Neutrophil (primary cell): ENCODE measurements at regions not wholly inside any gene's neighbourhood (a gene's known extent, or its start where the extent isn't known, plus 50 kb on each side); places are given as distances from the start of the nearest gene placed in this dataset.

ENCODE experiments used
- H3K27ac ChIP-seq: fragments of 200-600 bp; sonication (generic); 2 replicates; pipeline ENCODE4 v1.5.1; 2016; ENCODE audit warnings: mild to moderate bottlenecking, moderate library complexity
- H3K27me3 ChIP-seq: fragments of 200-600 bp; sonication (generic); 2 replicates; pipeline ENCODE4 v1.6.0; 2016; ENCODE audit warnings: mild to moderate bottlenecking
- H3K36me3 ChIP-seq: fragments of 200-600 bp; sonication (generic); 2 replicates; pipeline ENCODE4 v1.5.1; 2017
- H3K4me1 ChIP-seq, 2 experiments: fragments of 200-600 bp in 1 of 2; sonication (generic) in 1 of 2; 1 replicate in 1 of 2; 2 replicates in 1 of 2; pipeline versions ENCODE4 v1.5.1 to v1.6.1; 2013 to 2016; ENCODE audit warnings: low read depth in 1 of 2, low read length in 1 of 2, mild to moderate bottlenecking in 1 of 2, moderate library complexity in 1 of 2; ENCODE audit not compliant: control insufficient read depth in 1 of 2, insufficient read depth in 1 of 2
- H3K4me3 ChIP-seq, 2 experiments: fragments of 200-600 bp in 1 of 2; sonication (generic) in 1 of 2; 1 replicate in 1 of 2; 2 replicates in 1 of 2; pipeline ENCODE4 v1.5.1; 2013 to 2016; ENCODE audit warnings: low read depth in 1 of 2, low read length in 1 of 2, mild to moderate bottlenecking in 1 of 2, moderate library complexity in 1 of 2
- H3K9me3 ChIP-seq: fragments of 200-600 bp; sonication (generic); 2 replicates; pipeline ENCODE4 v1.5.1; 2016
- TF ChIP-seq, protein P1 (sequence below): fragments of 200-600 bp; sonication (generic); IDR thresholded peaks from 2 replicates; pipeline ENCODE4 v1.5.1; 2016; ENCODE audit warnings: antibody characterized with exemption

DNA sequence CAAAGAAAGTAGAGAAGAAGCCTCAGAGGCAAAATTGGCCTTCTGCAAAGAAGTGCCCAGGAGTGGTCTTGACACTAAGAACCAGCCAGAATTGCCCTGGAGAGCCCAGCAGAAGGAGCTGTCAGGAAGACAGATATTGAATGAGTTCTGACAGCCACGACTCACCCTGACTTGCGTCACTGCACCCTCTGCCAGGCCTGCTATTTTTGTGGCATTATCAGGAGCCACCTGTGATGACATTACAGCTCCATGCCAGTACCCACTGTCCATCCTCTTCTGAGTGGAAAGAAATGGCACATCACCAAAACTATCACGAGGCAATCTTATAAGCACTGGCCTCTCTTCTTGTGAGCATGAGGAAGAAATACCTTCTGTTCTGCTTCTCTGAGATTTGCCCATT, 67.7 kb downstream of the SMIM20 start:
- Histone ChIP-seq H3K4me3 (no peak overlapping the region), H3K4me1 (no peaks in the 10 kb centered on the region), H3K27ac (no peak overlapping the region), H3K27me3 (no peaks in the 10 kb centered on the region), H3K9me3 (no peaks in the 10 kb centered on the region), H3K36me3 (no peaks in the 10 kb centered on the region)
- TF ChIP-seq, protein P1, sequence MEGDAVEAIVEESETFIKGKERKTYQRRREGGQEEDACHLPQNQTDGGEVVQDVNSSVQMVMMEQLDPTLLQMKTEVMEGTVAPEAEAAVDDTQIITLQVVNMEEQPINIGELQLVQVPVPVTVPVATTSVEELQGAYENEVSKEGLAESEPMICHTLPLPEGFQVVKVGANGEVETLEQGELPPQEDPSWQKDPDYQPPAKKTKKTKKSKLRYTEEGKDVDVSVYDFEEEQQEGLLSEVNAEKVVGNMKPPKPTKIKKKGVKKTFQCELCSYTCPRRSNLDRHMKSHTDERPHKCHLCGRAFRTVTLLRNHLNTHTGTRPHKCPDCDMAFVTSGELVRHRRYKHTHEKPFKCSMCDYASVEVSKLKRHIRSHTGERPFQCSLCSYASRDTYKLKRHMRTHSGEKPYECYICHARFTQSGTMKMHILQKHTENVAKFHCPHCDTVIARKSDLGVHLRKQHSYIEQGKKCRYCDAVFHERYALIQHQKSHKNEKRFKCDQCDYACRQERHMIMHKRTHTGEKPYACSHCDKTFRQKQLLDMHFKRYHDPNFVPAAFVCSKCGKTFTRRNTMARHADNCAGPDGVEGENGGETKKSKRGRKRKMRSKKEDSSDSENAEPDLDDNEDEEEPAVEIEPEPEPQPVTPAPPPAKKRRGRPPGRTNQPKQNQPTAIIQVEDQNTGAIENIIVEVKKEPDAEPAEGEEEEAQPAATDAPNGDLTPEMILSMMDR: no peak

DNA sequence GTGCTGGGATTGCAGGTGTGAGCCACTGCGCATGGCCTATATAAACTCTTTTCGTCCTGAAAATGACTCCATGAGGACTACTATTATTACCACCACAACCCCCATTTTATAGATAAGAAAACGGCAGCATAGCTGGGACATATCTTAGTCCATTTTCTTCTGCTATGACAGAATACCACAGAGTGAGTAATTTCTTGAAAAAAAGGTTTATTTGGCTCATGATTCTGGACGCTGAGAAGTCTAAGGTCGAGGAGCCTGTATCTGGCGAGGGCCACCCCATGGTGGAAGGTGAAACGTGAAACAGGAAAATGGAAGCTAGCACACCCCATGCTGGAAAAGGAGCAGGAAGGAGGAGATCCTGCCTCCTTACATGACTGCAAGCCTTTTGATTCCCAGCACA, 68.9 kb downstream of the SMIM20 start:
- TF ChIP-seq, protein P1: no peak
- Histone ChIP-seq H3K27me3 (no peaks in the 10 kb centered on the region), H3K36me3 (no peaks in the 10 kb centered on the region), H3K4me3 (no peak overlapping the region), H3K27ac (no peak overlapping the region), H3K4me1 (peaks cover 0 to under 1% of the 10 kb centered on the region in 2 experiments), H3K9me3 (no peaks in the 10 kb centered on the region)

DNA sequence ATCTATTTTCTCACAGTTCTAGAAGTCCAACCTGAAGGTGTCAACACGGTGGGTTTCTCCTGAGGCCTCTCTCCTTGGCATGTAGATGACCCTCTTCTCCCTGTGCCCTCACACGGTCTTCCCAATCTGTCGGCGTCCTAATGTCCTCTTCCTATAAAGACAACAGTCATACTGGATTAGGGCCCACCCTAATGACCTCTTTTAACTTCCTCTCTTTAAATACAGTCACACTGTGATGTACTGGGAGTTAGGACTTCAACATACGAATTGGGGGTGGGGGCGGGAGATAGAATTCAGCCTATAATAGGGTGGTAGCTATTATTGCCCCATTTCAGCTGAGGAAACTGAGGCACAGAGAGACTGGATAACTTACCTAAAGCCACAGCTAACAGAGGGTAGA, 70.2 kb downstream of the SMIM20 start:
- H3K36me3 ChIP-seq: no peaks in the 10 kb centered on the region
- no peak overlapping the region for H3K27ac ChIP-seq
- H3K4me3 ChIP-seq: no peak overlapping the region
- H3K9me3 ChIP-seq: no peaks in the 10 kb centered on the region
- no peaks in the 10 kb centered on the region for H3K27me3 ChIP-seq
- H3K4me1 ChIP-seq: peaks cover 0 to 5% of the 10 kb centered on the region in 2 experiments
- TF ChIP-seq, protein P1: no peak

DNA sequence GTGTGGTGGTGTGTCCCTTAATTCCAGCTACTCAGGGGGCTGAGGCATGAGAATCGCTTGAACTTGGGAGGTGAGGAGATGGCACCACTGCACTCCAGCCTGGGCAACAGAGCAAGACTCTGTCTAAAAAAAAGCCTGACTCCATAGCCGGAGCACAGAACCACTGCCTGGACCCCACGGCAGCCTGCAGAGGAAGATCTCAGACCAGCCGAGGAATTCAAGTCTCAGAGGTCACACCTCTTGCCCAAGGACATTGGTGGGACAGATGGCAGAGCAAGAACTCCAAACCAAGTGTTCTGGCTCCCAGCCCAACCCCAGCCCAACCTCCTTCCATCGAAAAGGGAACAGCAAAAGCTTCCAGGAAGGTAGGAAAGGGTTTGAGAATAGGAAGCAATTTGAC, 70.8 kb downstream of the SMIM20 start:
- H3K4me1 ChIP-seq: peaks cover 0 to 5% of the 10 kb centered on the region in 2 experiments
- H3K27me3 ChIP-seq: peaks cover 2% of the 10 kb centered on the region
- TF ChIP-seq, protein P1: no peak
- no peaks in the 10 kb centered on the region for H3K9me3 ChIP-seq
- H3K36me3 ChIP-seq: no peaks in the 10 kb centered on the region
- H3K27ac ChIP-seq: no peak overlapping the region
- H3K4me3 ChIP-seq: no peak overlapping the region

DNA sequence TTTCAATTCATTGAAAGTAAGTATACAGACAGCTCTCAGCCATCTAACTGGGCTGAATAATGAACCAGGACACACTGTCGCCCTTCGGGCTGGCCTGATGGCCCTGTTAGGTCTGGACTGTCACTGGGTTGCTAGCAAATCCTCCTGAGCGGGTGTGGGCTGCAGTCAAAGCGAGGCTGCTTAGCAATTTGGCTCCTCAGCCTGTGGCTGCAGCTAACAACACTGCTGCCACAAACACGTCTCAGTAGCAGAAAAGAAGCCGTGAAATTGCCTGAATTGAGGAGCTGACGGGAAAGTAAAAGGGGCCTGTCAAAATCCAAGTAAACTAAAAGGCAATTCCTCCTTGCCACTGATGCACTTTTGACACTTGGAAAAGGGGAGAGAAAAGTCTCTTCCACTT, 72.8 kb downstream of the SMIM20 start:
- Histone ChIP-seq H3K27me3 (peaks cover 4% of the 10 kb centered on the region), H3K36me3 (no peaks in the 10 kb centered on the region), H3K9me3 (no peaks in the 10 kb centered on the region), H3K4me1 (peaks cover 0 to 5% of the 10 kb centered on the region in 2 experiments), H3K27ac (no peak overlapping the region), H3K4me3 (no peak overlapping the region)
- TF ChIP-seq, protein P1: no peak

DNA sequence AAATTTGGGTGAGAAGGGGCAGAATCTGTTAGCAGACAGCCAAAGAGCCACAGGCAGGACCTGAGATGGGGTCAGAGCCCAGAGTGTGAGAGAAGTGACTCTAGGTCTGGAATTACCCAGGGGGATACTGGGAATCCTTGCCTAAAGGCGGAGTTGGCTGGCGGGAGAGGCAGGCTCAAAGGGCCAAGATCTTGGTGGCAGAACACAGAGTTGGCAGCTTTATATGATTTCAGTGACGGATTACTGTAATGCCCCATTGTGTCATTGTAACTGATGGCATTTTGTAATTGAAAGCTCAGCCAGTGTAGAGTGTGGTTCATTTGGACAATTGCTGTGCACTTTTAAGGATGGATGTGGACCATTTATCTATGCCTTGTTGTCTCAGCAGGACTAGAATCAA, 77.3 kb downstream of the SMIM20 start:
- no peak overlapping the region for H3K4me3 ChIP-seq
- H3K4me1 ChIP-seq: peaks cover 0 to 5% of the 10 kb centered on the region in 2 experiments
- no peaks in the 10 kb centered on the region for H3K9me3 ChIP-seq
- H3K27ac ChIP-seq: no peak overlapping the region
- H3K36me3 ChIP-seq: no peaks in the 10 kb centered on the region
- TF ChIP-seq, protein P1: no peak
- peaks cover 4% of the 10 kb centered on the region for H3K27me3 ChIP-seq
